ENCODE measurements at regions not wholly inside any gene's neighbourhood (a gene's known extent, or its start where the extent isn't known, plus 50 kb on each side); places are given as distances from the start of the nearest gene placed in this dataset.
A peak's percentile ranks its signal among the peaks of the same experiment; 100 is the strongest.

DNA sequence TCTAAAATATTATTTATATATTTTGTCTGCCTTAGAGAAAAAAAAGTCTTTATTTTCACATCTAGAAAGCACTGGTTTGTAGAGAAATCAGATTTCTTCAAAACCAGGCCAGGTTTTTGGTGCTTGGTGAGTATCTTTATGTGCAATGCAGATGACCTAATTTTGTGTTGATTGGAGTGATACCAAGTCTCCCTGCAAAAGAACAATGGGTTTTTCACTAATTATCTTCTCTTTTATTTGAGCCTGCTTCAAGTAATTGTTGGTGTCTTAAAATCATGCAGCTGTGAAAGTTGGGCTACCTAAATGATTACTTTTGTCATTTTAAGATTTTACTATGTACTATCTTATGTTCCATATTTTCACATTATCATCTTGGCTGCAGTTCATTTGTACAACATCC is 874.7 kb downstream of the TFAP2A start:
- H3K4me1 ChIP-seq (ENCODE audit: insufficient read depth, low read length) = no peaks in the 10 kb centered on the region
- H2AFZ ChIP-seq (ENCODE audit: low read length) = no peak overlapping the region
- no peaks in the 10 kb centered on the region for H3F3A ChIP-seq (ENCODE audit: low read length, unreplicated experiment)
- ATAC-seq (no peak), DNase-seq (no peak)
- H3K9me3 ChIP-seq (ENCODE audit: low read length) = no peaks in the 10 kb centered on the region
- no peaks in the 10 kb centered on the region for H3K9me2 ChIP-seq (replicated peaks; ENCODE audit: low read length)
- no peak overlapping the region for H3K4me2 ChIP-seq (ENCODE audit: low read length)
- TF ChIP-seq CTCF (conservative IDR thresholded peaks at IDR 0.05; ENCODE audit: low read depth, low read length) (no peak), EZH2phosphoT487 (IDR thresholded peaks at IDR 0.05; ENCODE audit: borderline replicate concordance, low read length) (no peak), EZH2 (IDR thresholded peaks at IDR 0.05; ENCODE audit: low read length, unreplicated experiment) (no peak)
- ChIA-PET POLR2A (ENCODE audit: unreplicated experiment) (no interaction called here), CTCF (interaction anchor here (0.5 kb wide), 1 partner anchor 471 kb away, joined by 3 read pairs; no protein-coding TSS in a partner anchor)
- H3K27me3 ChIP-seq (ENCODE audit: low read length) = no peaks in the 10 kb centered on the region
- no peak overlapping the region for H3K27ac ChIP-seq (ENCODE audit: low read length)
- no peaks in the 10 kb centered on the region for H3K36me3 ChIP-seq (ENCODE audit: low read depth, low read length)
- no peak overlapping the region for H3K4me3 ChIP-seq (ENCODE audit: low read length)
- no TSS peak for BruUV-seq (replicated peaks)
- no peak overlapping the region for H3K9ac ChIP-seq (ENCODE audit: low read length)
- intact Hi-C loops (cut with micrococcal nuclease) = loop anchor here (1.0 to 5.0 kb wide), 3 partner anchors 289 to 889 kb away; no protein-coding TSS in a partner anchor
- H4K20me1 ChIP-seq (ENCODE audit: low read length) = no peaks in the 10 kb centered on the region
- H3K79me2 ChIP-seq (ENCODE audit: low read length) = no peaks in the 10 kb centered on the region

DNA sequence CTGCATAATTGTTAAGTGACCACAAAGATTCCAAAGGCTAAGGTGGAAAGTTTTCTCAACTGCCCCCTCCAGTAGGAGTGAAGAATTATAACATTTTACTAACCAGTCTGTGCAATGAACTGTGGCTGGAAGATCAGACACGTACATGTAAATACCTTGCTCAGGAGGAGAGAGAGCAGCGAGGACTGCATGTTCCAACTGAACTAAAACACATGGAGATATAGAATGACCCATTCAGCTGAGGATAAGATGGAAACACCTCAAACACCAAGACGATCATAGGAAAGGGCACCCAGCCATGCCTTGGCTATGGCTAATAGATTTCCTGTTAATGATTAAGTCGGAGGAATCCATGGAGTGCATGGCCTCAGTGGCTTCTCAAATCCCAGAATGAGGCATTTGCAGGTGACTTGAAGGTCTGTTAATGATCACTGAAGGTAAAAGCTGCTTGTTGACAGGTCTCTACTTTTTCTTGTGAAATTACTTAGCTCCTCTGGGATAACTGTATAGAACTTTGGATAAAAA is 875.6 kb downstream of the TFAP2A start:
- no peaks in the 10 kb centered on the region for H3K27me3 ChIP-seq (ENCODE audit: low read length)
- DNase-seq (no peak), ATAC-seq (no peak)
- H3K79me2 ChIP-seq (ENCODE audit: low read length) = no peaks in the 10 kb centered on the region
- BruUV-seq (replicated peaks) = no TSS peak
- H3K9me3 ChIP-seq (ENCODE audit: low read length) = no peaks in the 10 kb centered on the region
- H3K36me3 ChIP-seq (ENCODE audit: low read depth, low read length) = no peaks in the 10 kb centered on the region
- no peak overlapping the region for H3K9ac ChIP-seq (ENCODE audit: low read length)
- H3K27ac ChIP-seq (ENCODE audit: low read length) = no peak overlapping the region
- POLR2A ChIA-PET (ENCODE audit: unreplicated experiment) = no interaction called here
- no peaks in the 10 kb centered on the region for H3K9me2 ChIP-seq (replicated peaks; ENCODE audit: low read length)
- H3K4me1 ChIP-seq (ENCODE audit: insufficient read depth, low read length) = no peaks in the 10 kb centered on the region
- intact Hi-C loops (cut with micrococcal nuclease) = no loop called here
- no peak overlapping the region for H2AFZ ChIP-seq (ENCODE audit: low read length)
- H4K20me1 ChIP-seq (ENCODE audit: low read length) = no peaks in the 10 kb centered on the region
- TF ChIP-seq CTCF (conservative IDR thresholded peaks at IDR 0.05; ENCODE audit: low read depth, low read length) = no peak
- no peak for TF ChIP-seq EZH2 (IDR thresholded peaks at IDR 0.05; ENCODE audit: low read length, unreplicated experiment)
- no peak for TF ChIP-seq EZH2phosphoT487 (IDR thresholded peaks at IDR 0.05; ENCODE audit: borderline replicate concordance, low read length)
- no peaks in the 10 kb centered on the region for H3F3A ChIP-seq (ENCODE audit: low read length, unreplicated experiment)
- no peak overlapping the region for H3K4me2 ChIP-seq (ENCODE audit: low read length)
- CTCF ChIA-PET = no interaction called here
- H3K4me3 ChIP-seq (ENCODE audit: low read length) = no peak overlapping the region

- no peak overlapping the region for H3K9ac ChIP-seq (ENCODE audit: low read length)
- intact Hi-C loops (cut with micrococcal nuclease) = no loop called here
- H3K79me2 ChIP-seq (ENCODE audit: low read length) = no peaks in the 10 kb centered on the region
- ChIA-PET CTCF (no interaction called here), POLR2A (ENCODE audit: unreplicated experiment) (interaction anchor here (0.6 kb wide), 2 partner anchors 768 to 901 kb away, joined by 6 to 11 read pairs; no protein-coding TSS in a partner anchor)
- TF ChIP-seq EZH2 (IDR thresholded peaks at IDR 0.05; ENCODE audit: low read length, unreplicated experiment) = no peak
- H3K27ac ChIP-seq (ENCODE audit: low read length) = no peak overlapping the region
- no peaks in the 10 kb centered on the region for H3F3A ChIP-seq (ENCODE audit: low read length, unreplicated experiment)
- no peaks in the 10 kb centered on the region for H3K9me3 ChIP-seq (ENCODE audit: low read length)
- no peaks in the 10 kb centered on the region for H3K27me3 ChIP-seq (ENCODE audit: low read length)
- DNase-seq (peak; percentile 37), ATAC-seq (no peak)
- H3K4me1 ChIP-seq (ENCODE audit: insufficient read depth, low read length) = peaks cover 10% of the 10 kb centered on the region
- BruUV-seq (replicated peaks) = no TSS peak
- no peak overlapping the region for H3K4me3 ChIP-seq (ENCODE audit: low read length)
- H3K4me2 ChIP-seq (ENCODE audit: low read length) = no peak overlapping the region
- H2AFZ ChIP-seq (ENCODE audit: low read length) = no peak overlapping the region
- no peaks in the 10 kb centered on the region for H3K9me2 ChIP-seq (replicated peaks; ENCODE audit: low read length)
- H3K36me3 ChIP-seq (ENCODE audit: low read depth, low read length) = no peaks in the 10 kb centered on the region
- no peaks in the 10 kb centered on the region for H4K20me1 ChIP-seq (ENCODE audit: low read length)
These were observed 877.5 kb downstream of the TFAP2A start for GRCh38 chr6:9537381-9537780.

Measured in PC-3 (cell line).